PC-9 (cell line): ENCODE measurements at regions not wholly inside any gene's neighbourhood (a gene's known extent, or its start where the extent isn't known, plus 50 kb on each side); places are given as distances from the start of the nearest gene placed in this dataset.

Experiments used
- BruUV-seq: library from RNA; stranded (reverse); fragments of 400-500 nt; replicated peaks from 2 replicates; lab custom pipeline; 2021; lab: Mats Ljungman, UMichigan
- CTCF ChIA-PET: fragments of 300-600 bp; sonication (Branson Sonifier 250); formaldehyde crosslinking; loops from one replicate; lab custom pipeline; 2022; ENCODE audit warnings: antibody characterized with exemption; lab: Charles Lee
- POLR2A ChIA-PET: fragments of 300-600 bp; sonication (Branson Sonifier 250); formaldehyde crosslinking; loops from one replicate; lab custom pipeline; 2022; ENCODE audit warnings: antibody characterized with exemption; ENCODE audit not compliant: unreplicated experiment; lab: Charles Lee
- DNase-seq, 2 experiments: peaks; one replicate each; pipeline versions ENCODE4 v3.0.0 to v3.0.0-alpha.2; 2015 to 2022; ENCODE audit warnings: mixed read lengths in 1 of 2
- H2AFZ ChIP-seq: fragments of 200-600 bp; sonication (generic); 2 replicates; pipeline ENCODE4 v1.8.1; 2017; ENCODE audit warnings: antibody characterized with exemption
- H3F3A ChIP-seq: fragments of 200-600 bp; sonication (generic); 2 replicates; pipeline ENCODE4 v1.8.1; 2017; ENCODE audit warnings: antibody characterized with exemption, mild to moderate bottlenecking, low read depth; ENCODE audit not compliant: insufficient read depth
- H3K27ac ChIP-seq: fragments of 200-600 bp; sonication (generic); 2 replicates; pipeline ENCODE4 v1.6.1; 2016; ENCODE audit warnings: mixed run types
- H3K27me3 ChIP-seq: fragments of 200-600 bp; sonication (generic); 2 replicates; pipeline ENCODE4 v1.6.1; 2016; ENCODE audit warnings: low read depth, mixed run types; ENCODE audit not compliant: insufficient read depth
- H3K36me3 ChIP-seq: fragments of 200-600 bp; sonication (generic); 2 replicates; pipeline ENCODE4 v1.6.1; 2016; ENCODE audit warnings: low read depth, mixed run types
- H3K4me1 ChIP-seq: fragments of 200-600 bp; sonication (generic); replicated peaks from 2 replicates; pipeline ENCODE4 v1.6.1; 2016; ENCODE audit warnings: mixed run types; ENCODE audit not compliant: insufficient read depth
- H3K4me2 ChIP-seq: fragments of 200-600 bp; sonication (generic); 2 replicates; pipeline ENCODE4 v1.6.1; 2017; ENCODE audit warnings: mixed run types
- H3K4me3 ChIP-seq: fragments of 200-600 bp; sonication (generic); 2 replicates; pipeline ENCODE4 v1.6.1; 2016; ENCODE audit warnings: mixed run types
- H3K79me2 ChIP-seq: fragments of 200-600 bp; sonication (generic); 2 replicates; pipeline ENCODE4 v1.6.1; 2017; ENCODE audit warnings: low read depth, mixed run types
- H3K9me2 ChIP-seq: fragments of 200-600 bp; sonication (generic); 2 replicates; pipeline ENCODE4 v1.8.1; 2017; ENCODE audit warnings: mild to moderate bottlenecking; ENCODE audit not compliant: insufficient read depth
- H3K9me3 ChIP-seq: fragments of 200-600 bp; sonication (generic); 2 replicates; pipeline ENCODE4 v1.8.1; 2016; ENCODE audit warnings: low read depth; ENCODE audit not compliant: insufficient read depth
- H4K20me1 ChIP-seq: fragments of 200-600 bp; sonication (generic); 2 replicates; pipeline ENCODE4 v1.8.1; 2017; ENCODE audit not compliant: insufficient read depth
- EZH2 ChIP-seq: fragments of 200-600 bp; sonication (generic); IDR thresholded peaks from 2 replicates; pipeline ENCODE4 v1.8.0; 2017; ENCODE audit warnings: antibody characterized with exemption, low read depth
- intact Hi-C: fragments of 100-400 bp; cut with micrococcal nuclease; formaldehyde crosslinking; loops from one replicate; pipeline ENCODE4 v1.10.0; 2022; ENCODE audit not compliant: unreplicated experiment
- TF ChIP-seq, protein P1 (sequence below): fragments of 200-600 bp; sonication (generic); conservative IDR thresholded peaks from 2 replicates; pipeline ENCODE4 v1.6.1; 2017; ENCODE audit warnings: mixed run types, antibody characterized with exemption, mild to moderate bottlenecking, moderate library complexity

DNA sequence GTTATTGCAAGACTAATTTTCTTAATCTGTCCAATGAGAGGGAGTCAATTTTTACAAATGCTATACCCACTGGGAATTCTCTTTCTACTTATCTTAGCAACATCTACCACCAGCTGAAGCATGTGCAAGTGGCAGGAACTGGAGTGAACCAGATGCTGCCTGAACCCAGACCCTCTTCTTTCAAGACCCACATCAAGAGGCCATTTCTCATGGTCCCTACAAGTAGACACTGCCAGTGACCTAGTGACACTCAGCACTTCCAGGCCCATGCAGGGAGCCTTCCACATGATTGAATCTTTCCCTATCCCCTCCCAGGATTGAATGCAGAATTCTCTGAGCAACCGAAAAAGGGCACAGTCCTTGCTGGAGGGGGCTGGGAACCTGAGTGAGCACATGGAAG lies 148.2 kb upstream of the ADAMTS16 start:
- H3K79me2 ChIP-seq = no peaks in the 10 kb centered on the region
- no peak overlapping the region for H3K4me2 ChIP-seq
- no peaks in the 10 kb centered on the region for H3K9me2 ChIP-seq
- H3K9me3 ChIP-seq = no peaks in the 10 kb centered on the region
- H4K20me1 ChIP-seq = no peaks in the 10 kb centered on the region
- no peak for DNase-seq
- ChIA-PET CTCF (no interaction called here), POLR2A (no interaction called here)
- H2AFZ ChIP-seq = no peak overlapping the region
- no peak overlapping the region for H3K27ac ChIP-seq
- no peaks in the 10 kb centered on the region for H3F3A ChIP-seq
- H3K36me3 ChIP-seq = no peaks in the 10 kb centered on the region
- intact Hi-C loops = no loop called here
- no peak overlapping the region for H3K4me3 ChIP-seq
- H3K4me1 ChIP-seq = no peaks in the 10 kb centered on the region
- H3K27me3 ChIP-seq = peaks cover 24% of the 10 kb centered on the region
- TF ChIP-seq, protein P1, sequence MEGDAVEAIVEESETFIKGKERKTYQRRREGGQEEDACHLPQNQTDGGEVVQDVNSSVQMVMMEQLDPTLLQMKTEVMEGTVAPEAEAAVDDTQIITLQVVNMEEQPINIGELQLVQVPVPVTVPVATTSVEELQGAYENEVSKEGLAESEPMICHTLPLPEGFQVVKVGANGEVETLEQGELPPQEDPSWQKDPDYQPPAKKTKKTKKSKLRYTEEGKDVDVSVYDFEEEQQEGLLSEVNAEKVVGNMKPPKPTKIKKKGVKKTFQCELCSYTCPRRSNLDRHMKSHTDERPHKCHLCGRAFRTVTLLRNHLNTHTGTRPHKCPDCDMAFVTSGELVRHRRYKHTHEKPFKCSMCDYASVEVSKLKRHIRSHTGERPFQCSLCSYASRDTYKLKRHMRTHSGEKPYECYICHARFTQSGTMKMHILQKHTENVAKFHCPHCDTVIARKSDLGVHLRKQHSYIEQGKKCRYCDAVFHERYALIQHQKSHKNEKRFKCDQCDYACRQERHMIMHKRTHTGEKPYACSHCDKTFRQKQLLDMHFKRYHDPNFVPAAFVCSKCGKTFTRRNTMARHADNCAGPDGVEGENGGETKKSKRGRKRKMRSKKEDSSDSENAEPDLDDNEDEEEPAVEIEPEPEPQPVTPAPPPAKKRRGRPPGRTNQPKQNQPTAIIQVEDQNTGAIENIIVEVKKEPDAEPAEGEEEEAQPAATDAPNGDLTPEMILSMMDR = no peak
- TF ChIP-seq EZH2 = no peak
- no TSS peak for BruUV-seq

GRCh38 chr5:4995014-4995413 lies 145.1 kb upstream of the ADAMTS16 start:
- intact Hi-C loops = no loop called here
- POLR2A ChIA-PET = no interaction called here
- Histone ChIP-seq H3F3A (no peaks in the 10 kb centered on the region), H4K20me1 (no peaks in the 10 kb centered on the region), H3K36me3 (no peaks in the 10 kb centered on the region), H3K4me3 (no peak overlapping the region), H2AFZ (no peak overlapping the region), H3K4me1 (no peaks in the 10 kb centered on the region), H3K27me3 (peaks cover 12% of the 10 kb centered on the region), H3K9me2 (no peaks in the 10 kb centered on the region), H3K79me2 (no peaks in the 10 kb centered on the region), H3K4me2 (no peak overlapping the region), H3K9me3 (no peaks in the 10 kb centered on the region), H3K27ac (no peak overlapping the region)
- CTCF ChIA-PET = no interaction called here
- DNase-seq = no peak
- no TSS peak for BruUV-seq
- TF ChIP-seq, protein P1 = no peak
- no peak for TF ChIP-seq EZH2

GRCh38 chr5:5005353-5005752 lies 134.8 kb upstream of the ADAMTS16 start:
- no peaks in the 10 kb centered on the region for H3K4me1 ChIP-seq
- no peak overlapping the region for H3K4me3 ChIP-seq
- BruUV-seq = no TSS peak
- peaks cover 9% of the 10 kb centered on the region; the same call in 1 of the 2 replicates for H3K27me3 ChIP-seq
- no peaks in the 10 kb centered on the region for H3F3A ChIP-seq
- no peak overlapping the region for H2AFZ ChIP-seq
- no peaks in the 10 kb centered on the region for H4K20me1 ChIP-seq
- CTCF ChIA-PET = no interaction called here
- H3K4me2 ChIP-seq = no peak overlapping the region
- H3K9me2 ChIP-seq = no peaks in the 10 kb centered on the region
- intact Hi-C loops = no loop called here
- no peak overlapping the region for H3K27ac ChIP-seq
- H3K36me3 ChIP-seq = no peaks in the 10 kb centered on the region
- no peak for TF ChIP-seq EZH2
- TF ChIP-seq, protein P1 = no peak
- POLR2A ChIA-PET = no interaction called here
- no peaks in the 10 kb centered on the region for H3K9me3 ChIP-seq
- no peak for DNase-seq
- no peaks in the 10 kb centered on the region for H3K79me2 ChIP-seq
